Astrocyte (in vitro differentiated cells and primary cell): ENCODE measurements at regions not wholly inside any gene's neighbourhood (a gene's known extent, or its start where the extent isn't known, plus 50 kb on each side); places are given as distances from the start of the nearest gene placed in this dataset.

Experiments
- DNase-seq: peaks from one replicate; pipeline ENCODE4 v3.0.0-alpha.2; 2010; ENCODE audit warnings: low read depth
- FAIRE-seq: peaks from 2 replicates; lab custom pipeline; 2011; peaks lifted over from hg19 to GRCh38; lab: Jason Lieb, UNC
- H2AFZ ChIP-seq: 2 replicates; pipeline ENCODE4 v1.6.0; 2012; ENCODE audit warnings: low read depth, low read length, inconsistent platforms
- H3K27ac ChIP-seq: 2 replicates; pipeline ENCODE4 v1.5.1; 2011; ENCODE audit warnings: low read depth, low read length, inconsistent platforms
- H3K27me3 ChIP-seq: 2 replicates; pipeline ENCODE4 v1.6.0; 2011; ENCODE audit warnings: low read length, inconsistent platforms; ENCODE audit not compliant: insufficient read depth
- H3K36me3 ChIP-seq: 2 replicates; pipeline ENCODE4 v1.5.1; 2011; ENCODE audit warnings: low read length, inconsistent platforms; ENCODE audit not compliant: insufficient read depth
- H3K4me1 ChIP-seq: 2 replicates; pipeline ENCODE4 v1.5.1; 2011; ENCODE audit warnings: low read length, inconsistent platforms; ENCODE audit not compliant: insufficient read depth
- H3K4me2 ChIP-seq: 2 replicates; pipeline ENCODE4 v1.6.0; 2012; ENCODE audit warnings: low read length, inconsistent platforms
- H3K4me3 ChIP-seq: 2 replicates; pipeline ENCODE4 v1.5.1; 2011; ENCODE audit warnings: low read depth, mild to moderate bottlenecking, low read length, inconsistent platforms; ENCODE audit not compliant: insufficient read depth
- H3K79me2 ChIP-seq: 2 replicates; pipeline ENCODE4 v1.6.0; 2012; ENCODE audit warnings: mild to moderate bottlenecking, low read length, inconsistent platforms; ENCODE audit not compliant: insufficient read depth
- H3K9ac ChIP-seq: 2 replicates; pipeline ENCODE4 v1.6.0; 2012; ENCODE audit warnings: mild to moderate bottlenecking, low read length, inconsistent platforms
- H3K9me3 ChIP-seq: 2 replicates; pipeline ENCODE4 v1.5.1; 2012; ENCODE audit warnings: low read depth, mild to moderate bottlenecking, low read length, inconsistent platforms; ENCODE audit not compliant: insufficient read depth
- H4K20me1 ChIP-seq: 2 replicates; pipeline ENCODE4 v1.6.0; 2012; ENCODE audit warnings: low read length, inconsistent platforms; ENCODE audit not compliant: insufficient read depth
- H3K27ac Mint-ChIP-seq: one replicate; pipeline ENCODE4 v1.8.0; 2021; ENCODE audit warnings: mild to moderate bottlenecking, mixed read lengths; ENCODE audit not compliant: unreplicated experiment
- H3K27me3 Mint-ChIP-seq: one replicate; pipeline ENCODE4 v1.8.0; 2021; ENCODE audit warnings: low read depth, mixed read lengths; ENCODE audit not compliant: unreplicated experiment
- H3K36me3 Mint-ChIP-seq: one replicate; pipeline ENCODE4 v1.8.0; 2021; ENCODE audit warnings: low read depth, mixed read lengths; ENCODE audit not compliant: unreplicated experiment
- H3K4me1 Mint-ChIP-seq: one replicate; pipeline ENCODE4 v1.8.0; 2021; ENCODE audit warnings: low read depth, mixed read lengths; ENCODE audit not compliant: unreplicated experiment
- H3K4me3 Mint-ChIP-seq: one replicate; pipeline ENCODE4 v1.8.0; 2021; ENCODE audit warnings: mild to moderate bottlenecking, moderate library complexity, mixed read lengths; ENCODE audit not compliant: unreplicated experiment
- H3K9me3 Mint-ChIP-seq: one replicate; pipeline ENCODE4 v1.8.0; 2021; ENCODE audit warnings: mild to moderate bottlenecking, mixed read lengths; ENCODE audit not compliant: unreplicated experiment
- EZH2 ChIP-seq: IDR thresholded peaks from 2 replicates; pipeline ENCODE4 v1.6.1; 2012; ENCODE audit warnings: mild to moderate bottlenecking, low read length, inconsistent platforms; ENCODE audit not compliant: insufficient read depth
- TF ChIP-seq, protein P1 (sequence below): IDR thresholded peaks from 2 replicates; pipeline ENCODE4 v1.5.1; 2011; ENCODE audit warnings: low read depth, mild to moderate bottlenecking, inconsistent platforms, low read length, moderate library complexity; ENCODE audit not compliant: insufficient read depth

DNA sequence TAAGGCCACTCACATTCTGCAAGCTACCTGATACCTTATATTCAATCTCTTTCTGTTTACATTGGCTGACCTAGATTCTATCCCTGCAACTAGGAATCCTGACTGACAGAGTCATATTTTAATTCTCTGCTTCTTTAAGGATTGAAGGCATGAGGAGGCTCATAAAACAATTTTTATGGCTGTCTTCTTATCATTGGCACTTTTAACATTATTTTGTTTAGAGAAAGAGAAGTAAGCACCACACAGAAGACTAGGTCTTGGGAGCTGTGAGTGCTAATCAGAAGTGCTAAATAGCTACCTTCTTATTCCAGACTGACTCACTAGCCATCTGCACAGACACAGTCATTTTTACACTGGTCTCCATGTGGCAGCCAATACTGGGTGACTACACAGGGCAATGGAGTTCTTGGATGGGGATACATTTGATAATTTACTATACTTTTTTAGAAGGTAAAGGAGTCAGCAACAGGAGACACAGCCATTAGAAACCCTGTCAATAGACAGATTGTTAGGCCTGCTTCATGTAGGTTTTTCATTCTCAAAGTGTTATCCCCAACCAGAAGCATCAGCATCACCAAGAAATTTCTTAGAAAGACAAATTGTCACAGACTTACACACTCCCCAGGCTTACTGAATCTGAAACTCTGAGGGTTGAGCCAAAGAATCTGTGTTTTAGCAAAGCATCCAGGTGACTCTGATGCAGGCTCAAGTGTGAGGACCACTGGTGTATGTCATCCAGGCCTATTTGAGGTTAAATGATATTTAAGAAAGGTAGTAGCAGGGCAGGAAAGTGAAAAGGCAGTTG lies 214.1 kb downstream of the DUSP6 start:
- Mint-ChIP-seq H3K9me3 (no peaks in the 10 kb centered on the region), H3K4me1 (peaks cover 4% of the 10 kb centered on the region), H3K27ac (no peak overlapping the region), H3K4me3 (no peak overlapping the region), H3K36me3 (no peaks in the 10 kb centered on the region), H3K27me3 (no peaks in the 10 kb centered on the region)
- H3K4me1 ChIP-seq: no peaks in the 10 kb centered on the region
- H4K20me1 ChIP-seq: no peaks in the 10 kb centered on the region
- no peak overlapping the region for H3K27ac ChIP-seq
- no peak overlapping the region for H3K4me2 ChIP-seq
- no peak overlapping the region for H3K9ac ChIP-seq
- no peaks in the 10 kb centered on the region for H3K27me3 ChIP-seq
- FAIRE-seq (peak; percentile 74), DNase-seq (peak; percentile 45)
- no peaks in the 10 kb centered on the region for H3K9me3 ChIP-seq
- no peak overlapping the region for H3K4me3 ChIP-seq
- H3K79me2 ChIP-seq: no peaks in the 10 kb centered on the region
- no peak for TF ChIP-seq EZH2
- TF ChIP-seq, protein P1, sequence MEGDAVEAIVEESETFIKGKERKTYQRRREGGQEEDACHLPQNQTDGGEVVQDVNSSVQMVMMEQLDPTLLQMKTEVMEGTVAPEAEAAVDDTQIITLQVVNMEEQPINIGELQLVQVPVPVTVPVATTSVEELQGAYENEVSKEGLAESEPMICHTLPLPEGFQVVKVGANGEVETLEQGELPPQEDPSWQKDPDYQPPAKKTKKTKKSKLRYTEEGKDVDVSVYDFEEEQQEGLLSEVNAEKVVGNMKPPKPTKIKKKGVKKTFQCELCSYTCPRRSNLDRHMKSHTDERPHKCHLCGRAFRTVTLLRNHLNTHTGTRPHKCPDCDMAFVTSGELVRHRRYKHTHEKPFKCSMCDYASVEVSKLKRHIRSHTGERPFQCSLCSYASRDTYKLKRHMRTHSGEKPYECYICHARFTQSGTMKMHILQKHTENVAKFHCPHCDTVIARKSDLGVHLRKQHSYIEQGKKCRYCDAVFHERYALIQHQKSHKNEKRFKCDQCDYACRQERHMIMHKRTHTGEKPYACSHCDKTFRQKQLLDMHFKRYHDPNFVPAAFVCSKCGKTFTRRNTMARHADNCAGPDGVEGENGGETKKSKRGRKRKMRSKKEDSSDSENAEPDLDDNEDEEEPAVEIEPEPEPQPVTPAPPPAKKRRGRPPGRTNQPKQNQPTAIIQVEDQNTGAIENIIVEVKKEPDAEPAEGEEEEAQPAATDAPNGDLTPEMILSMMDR: no peak
- no peak overlapping the region for H2AFZ ChIP-seq
- H3K36me3 ChIP-seq: no peaks in the 10 kb centered on the region

DNA sequence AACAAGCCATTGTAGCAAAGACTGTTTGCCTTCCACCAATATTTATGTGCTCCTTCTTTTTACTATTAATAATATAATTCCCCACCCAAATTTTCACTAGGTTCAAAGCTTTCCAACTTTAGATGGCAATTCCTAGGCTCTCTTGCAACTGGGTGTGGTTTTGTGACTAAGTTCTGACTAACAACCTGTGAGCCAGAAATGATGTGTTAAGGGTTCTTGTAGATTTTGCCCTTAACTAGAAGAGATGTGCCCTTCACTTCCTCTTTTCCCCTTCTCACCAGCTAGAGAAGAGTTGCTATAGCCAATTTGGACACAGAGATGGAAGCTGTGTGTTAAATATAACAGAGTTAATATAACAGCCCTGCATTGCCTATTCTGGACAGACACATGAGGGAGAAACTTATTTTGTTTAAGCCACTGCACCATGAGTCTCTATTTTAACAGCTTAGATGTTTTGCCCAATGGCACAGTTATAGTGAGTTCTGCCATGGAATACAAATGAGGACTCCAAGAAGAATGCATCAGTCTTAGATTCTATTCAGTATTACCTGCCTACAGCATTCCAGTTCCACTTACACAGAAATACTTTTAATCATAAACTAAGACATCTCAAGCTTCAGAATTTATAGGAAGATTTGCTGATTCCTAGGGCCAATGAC lies 216.2 kb downstream of the DUSP6 start:
- H3K36me3 Mint-ChIP-seq: no peaks in the 10 kb centered on the region
- H3K4me1 Mint-ChIP-seq: peaks cover 4% of the 10 kb centered on the region
- peak; percentile 60 for DNase-seq
- Histone ChIP-seq H4K20me1 (no peaks in the 10 kb centered on the region), H3K4me1 (no peaks in the 10 kb centered on the region), H3K4me3 (no peak overlapping the region), H3K9ac (no peak overlapping the region), H3K27ac (no peak overlapping the region), H3K4me2 (no peak overlapping the region), H2AFZ (no peak overlapping the region), H3K27me3 (no peaks in the 10 kb centered on the region), H3K9me3 (no peaks in the 10 kb centered on the region), H3K79me2 (no peaks in the 10 kb centered on the region), H3K36me3 (no peaks in the 10 kb centered on the region)
- H3K9me3 Mint-ChIP-seq: no peaks in the 10 kb centered on the region
- no peak overlapping the region for H3K4me3 Mint-ChIP-seq
- no peak overlapping the region for H3K27ac Mint-ChIP-seq
- TF ChIP-seq, protein P1: no peak
- TF ChIP-seq EZH2: no peak
- peak; percentile 73 for FAIRE-seq
- no peaks in the 10 kb centered on the region for H3K27me3 Mint-ChIP-seq
